HepG2 (cell line): ENCODE measurements at regions not wholly inside any gene's neighbourhood (a gene's known extent, or its start where the extent isn't known, plus 50 kb on each side); places are given as distances from the start of the nearest gene placed in this dataset.

ENCODE experiments used
- ATAC-seq: fragments of 200-7000 bp; cut with Tn5 transposase; 3 replicates; pipeline ENCODE4 v1.9.1; 2020; ENCODE audit warnings: mild to moderate bottlenecking, moderate library complexity
- BruUV-seq: library from RNA; stranded (reverse); fragments of 400-500 nt; replicated peaks from 2 replicates; lab custom pipeline; 2021; lab: Mats Ljungman, UMichigan
- CTCF ChIA-PET: fragments of 300-600 bp; formaldehyde crosslinking; extraction: SDS; loops from one replicate; lab custom pipeline; 2021; ENCODE audit warnings: low total read pairs, inconsistent platforms, low intra/inter-chr PET ratio; lab: Yijun Ruan, JAX
- POLR2A ChIA-PET: fragments of 350-600 bp; sonication (Branson Sonifier 250); formaldehyde crosslinking; loops from one replicate; lab custom pipeline; 2020; ENCODE audit warnings: antibody characterized with exemption, inconsistent platforms; lab: Yijun Ruan, JAX
- DNase-seq: peaks from one replicate; pipeline ENCODE4 v3.0.0-alpha.2; 2015; ENCODE audit warnings: low spot score
- FAIRE-seq: peaks from 3 replicates; lab custom pipeline; 2011; peaks lifted over from hg19 to GRCh38; lab: Jason Lieb, UNC
- H2AFZ ChIP-seq: one replicate; pipeline ENCODE4 v1.6.1; 2011; ENCODE audit warnings: low read length, inconsistent platforms
- H3K27ac ChIP-seq: fragments of 300-600 bp; 3 replicates; pipeline ENCODE4 v1.8.0; 2011; ENCODE audit warnings: mixed run types, mild to moderate bottlenecking, mixed read lengths, low read length, inconsistent platforms; ENCODE audit not compliant: insufficient read depth; ENCODE audit errors: extremely low read length
- H3K27me3 ChIP-seq, 2 experiments: fragments of 200-600 bp in 1 of 2; 2 replicates in 1 of 2; 3 replicates in 1 of 2; pipeline versions ENCODE4 v1.6.0 to v1.8.0; 2011; ENCODE audit warnings: low read length in 2 of 2, mild to moderate bottlenecking in 2 of 2, moderate library complexity in 2 of 2, inconsistent platforms in 1 of 2; ENCODE audit not compliant: insufficient read depth in 2 of 2, control insufficient read depth in 1 of 2
- H3K36me3 ChIP-seq, 2 experiments: fragments of 200-600 bp in 1 of 2; replicated peaks in 1 of 2; 2 replicates in 1 of 2; 3 replicates in 1 of 2; pipeline versions ENCODE4 v1.5.1 to v1.8.0; 2011; ENCODE audit warnings: low read length in 2 of 2, inconsistent platforms in 1 of 2; ENCODE audit not compliant: insufficient read depth in 2 of 2, control insufficient read depth in 1 of 2
- H3K4me1 ChIP-seq: 2 replicates; pipeline ENCODE4 v1.5.1; 2012; ENCODE audit warnings: low read length, inconsistent platforms; ENCODE audit not compliant: insufficient read depth
- H3K4me2 ChIP-seq: 2 replicates; pipeline ENCODE4 v1.6.0; 2011; ENCODE audit warnings: low read depth, low read length, inconsistent platforms
- H3K4me3 ChIP-seq, 3 experiments: fragments of 200-600 bp in 1 of 3; sonication (generic), shearing (Covaris generic) in 1 of 3; replicated peaks in 1 of 3; 2 replicates each; pipeline ENCODE4 v1.5.1; 2011 to 2016; ENCODE audit warnings: low read length in 3 of 3, inconsistent platforms in 2 of 3, low read depth in 2 of 3, mild to moderate bottlenecking in 2 of 3, control low read depth in 1 of 3, mixed read lengths in 1 of 3; ENCODE audit not compliant: insufficient read depth in 1 of 3
- H3K79me2 ChIP-seq: one replicate; pipeline ENCODE4 v1.6.1; 2011; ENCODE audit warnings: low read length, inconsistent platforms; ENCODE audit not compliant: insufficient read depth
- H3K9ac ChIP-seq: 2 replicates; pipeline ENCODE4 v1.6.0; 2011; ENCODE audit warnings: mild to moderate bottlenecking, low read depth, low read length, inconsistent platforms; ENCODE audit not compliant: insufficient read depth
- H3K9me3 ChIP-seq: 2 replicates; pipeline ENCODE4 v1.5.1; 2012; ENCODE audit warnings: mild to moderate bottlenecking, low read length
- H4K20me1 ChIP-seq: 2 replicates; pipeline ENCODE4 v1.6.0; 2011; ENCODE audit warnings: inconsistent platforms, mild to moderate bottlenecking, low read length, moderate library complexity; ENCODE audit not compliant: insufficient read depth
- FOXA1 ChIP-seq, 2 experiments: fragments of 450-650 bp in 1 of 2; sonication (generic) in 1 of 2; formaldehyde crosslinking in 1 of 2; IDR thresholded peaks; 2 replicates each; pipeline versions ENCODE4 v1.4.0 to v1.6.1; 2016 to 2020; ENCODE audit warnings: missing genetic modification reagents in 1 of 2
- KAT8 ChIP-seq: IDR thresholded peaks from 2 replicates; pipeline ENCODE4 v1.6.1; 2016; ENCODE audit warnings: missing genetic modification reagents, missing compliant biosample characterization
- MIER3 ChIP-seq: IDR thresholded peaks from 2 replicates; pipeline ENCODE4 v1.6.1; 2016; ENCODE audit warnings: missing compliant biosample characterization, borderline replicate concordance
- ZNF354B ChIP-seq: sonication (generic); formaldehyde crosslinking; IDR thresholded peaks from 2 replicates; pipeline ENCODE4 v1.8.0; 2022; ENCODE audit warnings: mild to moderate bottlenecking, missing genetic modification reagents
- ZNF367 ChIP-seq: sonication (generic); formaldehyde crosslinking; IDR thresholded peaks from 2 replicates; pipeline ENCODE4 v1.4.0; 2020; ENCODE audit warnings: missing genetic modification reagents, borderline replicate concordance
- ZNF432 ChIP-seq: sonication (generic); formaldehyde crosslinking; IDR thresholded peaks from 2 replicates; pipeline ENCODE4 v1.5.0; 2020; ENCODE audit warnings: missing genetic modification reagents, mild to moderate bottlenecking, borderline replicate concordance
- ZNF562 ChIP-seq: sonication (generic); formaldehyde crosslinking; IDR thresholded peaks from 2 replicates; pipeline ENCODE4 v1.8.0; 2022; ENCODE audit warnings: missing genetic modification reagents, borderline replicate concordance
- ZNF652 ChIP-seq: IDR thresholded peaks from 2 replicates; pipeline ENCODE4 v1.6.1; 2016; ENCODE audit warnings: low read depth, borderline replicate concordance
- ZNF747 ChIP-seq: sonication (generic); formaldehyde crosslinking; IDR thresholded peaks from 2 replicates; pipeline ENCODE4 v1.8.1; 2023; ENCODE audit warnings: missing genetic modification reagents, mild to moderate bottlenecking, borderline replicate concordance
- ZNF839 ChIP-seq: sonication (generic); formaldehyde crosslinking; IDR thresholded peaks from 2 replicates; pipeline ENCODE4 v1.4.0; 2020; ENCODE audit warnings: missing genetic modification reagents, mild to moderate bottlenecking, borderline replicate concordance
- ZNF878 ChIP-seq: sonication (generic); formaldehyde crosslinking; IDR thresholded peaks from 2 replicates; pipeline ENCODE4 v1.8.1; 2023; ENCODE audit warnings: mild to moderate bottlenecking, missing genetic modification reagents, moderate library complexity
- WGBS: methylation state at CpG from one replicate; pipeline ENCODE4 v1.1.6; 2017; ENCODE audit warnings: low lambda C conversion rate; 5-methylcytosine and 5-hydroxymethylcytosine counted together
- in situ Hi-C: cut with HindIII; loops from 2 replicates; pipeline ENCODE4 v1.10.0; 2017; ENCODE audit warnings: low pct_unique_long_range_greater_than_20kb; ENCODE audit not compliant: extremely low pct_ligation_motif_present
- intact Hi-C: fragments of 100-400 bp; cut with micrococcal nuclease; formaldehyde crosslinking; loops from one replicate; pipeline ENCODE4 v1.10.0; 2022; ENCODE audit not compliant: unreplicated experiment
- TF ChIP-seq, protein P1 (sequence below): IDR thresholded peaks from 2 replicates; pipeline ENCODE4 v1.6.1; 2012; ENCODE audit warnings: low read length, improper control_type of control experiment

DNA sequence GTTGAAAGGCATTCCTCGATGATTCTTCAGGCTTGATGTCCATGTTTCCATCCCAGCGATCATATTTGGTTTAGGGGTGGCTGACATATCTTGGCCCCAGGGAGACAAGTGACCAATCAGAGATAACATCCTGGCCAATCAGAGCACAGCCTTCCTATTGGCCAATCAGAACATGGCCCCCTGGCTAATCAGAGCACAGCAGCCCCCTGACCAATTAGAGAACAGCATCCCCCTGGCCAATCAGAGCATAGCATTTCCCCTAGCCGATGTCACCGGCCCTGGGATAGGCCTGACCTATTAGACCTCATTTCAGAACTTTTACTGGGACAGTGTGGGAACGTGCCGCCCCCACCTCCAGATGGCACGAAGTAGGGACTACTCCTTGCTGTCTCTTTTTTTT lies 182.2 kb downstream of the AACS start:
- Histone ChIP-seq H2AFZ (no peak overlapping the region), H3K36me3 (no peaks in the 10 kb centered on the region), H3K27ac (no peak overlapping the region), H3K79me2 (no peaks in the 10 kb centered on the region), H3K4me1 (no peaks in the 10 kb centered on the region), H3K4me3 (no peak overlapping the region), H4K20me1 (no peaks in the 10 kb centered on the region), H3K9me3 (no peaks in the 10 kb centered on the region), H3K27me3 (peaks cover 4 to 82% of the 10 kb centered on the region in 2 experiments), H3K9ac (no peak overlapping the region), H3K4me2 (no peak overlapping the region)
- intact Hi-C loops (no loop called here), in situ Hi-C loops (no loop called here)
- DNase-seq: no peak
- ChIA-PET POLR2A (no interaction called here), CTCF (no interaction called here)
- no peak for FAIRE-seq
- no TSS peak for BruUV-seq
- ATAC-seq: no peak
- TF ChIP-seq ZNF839 (CRISPR knock-in tag) (no peak), ZNF652 (CRISPR knock-in tag) (no peak), ZNF878 (CRISPR knock-in tag) (no peak), ZNF367 (CRISPR knock-in tag) (no peak), FOXA1 (IDR thresholded peaks at IDR 0.05) (no peak), FOXA1 (CRISPR knock-in tag; IDR thresholded peaks at IDR 0.05) (no peak), ZNF562 (CRISPR knock-in tag) (no peak), KAT8 (CRISPR knock-in tag) (no peak), ZNF432 (CRISPR knock-in tag) (no peak), MIER3 (CRISPR knock-in tag) (no peak), ZNF747 (CRISPR knock-in tag) (no peak), ZNF354B (CRISPR knock-in tag) (no peak)
- TF ChIP-seq, protein P1, sequence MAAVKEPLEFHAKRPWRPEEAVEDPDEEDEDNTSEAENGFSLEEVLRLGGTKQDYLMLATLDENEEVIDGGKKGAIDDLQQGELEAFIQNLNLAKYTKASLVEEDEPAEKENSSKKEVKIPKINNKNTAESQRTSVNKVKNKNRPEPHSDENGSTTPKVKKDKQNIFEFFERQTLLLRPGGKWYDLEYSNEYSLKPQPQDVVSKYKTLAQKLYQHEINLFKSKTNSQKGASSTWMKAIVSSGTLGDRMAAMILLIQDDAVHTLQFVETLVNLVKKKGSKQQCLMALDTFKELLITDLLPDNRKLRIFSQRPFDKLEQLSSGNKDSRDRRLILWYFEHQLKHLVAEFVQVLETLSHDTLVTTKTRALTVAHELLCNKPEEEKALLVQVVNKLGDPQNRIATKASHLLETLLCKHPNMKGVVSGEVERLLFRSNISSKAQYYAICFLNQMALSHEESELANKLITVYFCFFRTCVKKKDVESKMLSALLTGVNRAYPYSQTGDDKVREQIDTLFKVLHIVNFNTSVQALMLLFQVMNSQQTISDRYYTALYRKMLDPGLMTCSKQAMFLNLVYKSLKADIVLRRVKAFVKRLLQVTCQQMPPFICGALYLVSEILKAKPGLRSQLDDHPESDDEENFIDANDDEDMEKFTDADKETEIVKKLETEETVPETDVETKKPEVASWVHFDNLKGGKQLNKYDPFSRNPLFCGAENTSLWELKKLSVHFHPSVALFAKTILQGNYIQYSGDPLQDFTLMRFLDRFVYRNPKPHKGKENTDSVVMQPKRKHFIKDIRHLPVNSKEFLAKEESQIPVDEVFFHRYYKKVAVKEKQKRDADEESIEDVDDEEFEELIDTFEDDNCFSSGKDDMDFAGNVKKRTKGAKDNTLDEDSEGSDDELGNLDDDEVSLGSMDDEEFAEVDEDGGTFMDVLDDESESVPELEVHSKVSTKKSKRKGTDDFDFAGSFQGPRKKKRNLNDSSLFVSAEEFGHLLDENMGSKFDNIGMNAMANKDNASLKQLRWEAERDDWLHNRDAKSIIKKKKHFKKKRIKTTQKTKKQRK: no peak
- WGBS: 43% methylated on average over 7 of the region's 7 CpGs
